ENCODE measurements at regions not wholly inside any gene's neighbourhood (a gene's known extent, or its start where the extent isn't known, plus 50 kb on each side); places are given as distances from the start of the nearest gene placed in this dataset.

GRCh38 chr20:51216850-51217249, 193.9 kb upstream of the KCNG1 start:
- no peak for DNase-seq

- no peak for DNase-seq
Measured at GRCh38 chr20:51212816-51213215, 189.9 kb upstream of the KCNG1 start.

GRCh38 chr20:51211191-51211590, 188.3 kb upstream of the KCNG1 start:
- no peak for DNase-seq

- no peak for DNase-seq
Measured at GRCh38 chr20:51210084-51210483, 187.2 kb upstream of the KCNG1 start.

GRCh38 chr20:51208162-51208561, 185.3 kb upstream of the KCNG1 start:
- DNase-seq = no peak

GRCh38 chr20:51206032-51206662, 183.2 kb upstream of the KCNG1 start:
- no peak for DNase-seq

GRCh38 chr20:51204794-51205193, 181.9 kb upstream of the KCNG1 start:
- DNase-seq = no peak

- DNase-seq = no peak
Measured at GRCh38 chr20:51204051-51204715, 181.3 kb upstream of the KCNG1 start.

- no peak for DNase-seq
Measured at GRCh38 chr20:51202304-51202703, 179.4 kb upstream of the KCNG1 start.

- no peak for DNase-seq
Measured at GRCh38 chr20:51199920-51200319, 177.0 kb upstream of the KCNG1 start.

GRCh38 chr20:51198876-51199523, 176.1 kb upstream of the KCNG1 start:
- DNase-seq = no peak

- no peak for DNase-seq
Measured at GRCh38 chr20:51198238-51198637, 175.3 kb upstream of the KCNG1 start.

- DNase-seq = no peak
Measured at GRCh38 chr20:51196991-51197651, 174.2 kb upstream of the KCNG1 start.

- DNase-seq = no peak
Measured at GRCh38 chr20:51195990-51196389, 173.1 kb upstream of the KCNG1 start.

GRCh38 chr20:51195419-51195901, 172.6 kb upstream of the KCNG1 start:
- no peak for DNase-seq

- DNase-seq = no peak
Measured at GRCh38 chr20:51193066-51193772, 170.3 kb upstream of the KCNG1 start.

GRCh38 chr20:51190783-51191180, 167.9 kb upstream of the KCNG1 start:
- DNase-seq = no peak

- no peak for DNase-seq
Measured at GRCh38 chr20:51189814-51190782, 167.2 kb upstream of the KCNG1 start.

GRCh38 chr20:51188941-51189340, 166.0 kb upstream of the KCNG1 start:
- no peak for DNase-seq

- DNase-seq = no peak
Measured at GRCh38 chr20:51187261-51187660, 164.4 kb upstream of the KCNG1 start.

GRCh38 chr20:51185861-51186260, 163.0 kb upstream of the KCNG1 start:
- DNase-seq = no peak

- no peak for DNase-seq
Measured at GRCh38 chr20:51185277-51185676, 162.4 kb upstream of the KCNG1 start.

All from central memory CD4-positive, alpha-beta T cell (primary cell).